ENCODE measurements at regions not wholly inside any gene's neighbourhood (a gene's known extent, or its start where the extent isn't known, plus 50 kb on each side); places are given as distances from the start of the nearest gene placed in this dataset.

DNA sequence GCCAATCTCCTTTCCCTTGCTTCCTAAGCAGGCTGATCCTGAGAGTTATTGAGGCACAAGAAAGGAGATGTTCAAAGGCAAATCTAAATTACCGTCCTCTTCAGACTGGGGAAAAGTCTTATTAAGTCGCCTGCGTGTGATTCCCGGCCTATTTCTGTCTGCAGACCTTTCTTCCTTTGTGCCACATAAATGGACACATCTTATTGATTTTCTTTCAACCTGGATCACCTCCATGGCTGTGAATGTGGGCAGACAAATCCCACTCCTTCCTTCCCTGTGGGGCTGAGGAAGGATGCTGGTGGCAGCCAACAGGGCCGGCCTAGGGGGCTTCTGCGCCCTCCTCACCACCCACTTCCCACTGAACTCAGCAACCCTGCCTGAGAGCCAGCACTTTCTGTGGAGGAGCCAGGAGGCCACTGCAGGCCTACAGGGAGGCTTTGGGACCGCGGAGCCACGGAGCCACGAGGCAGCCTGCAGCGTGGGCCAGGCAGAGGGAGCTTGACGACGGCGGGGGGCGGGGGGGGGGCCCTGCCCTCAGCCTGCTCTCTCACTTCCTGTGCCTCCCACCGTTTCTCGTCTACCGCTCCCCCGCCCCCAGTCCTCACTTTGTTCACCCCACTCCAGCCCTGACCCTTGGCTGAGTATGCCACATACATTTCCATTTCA, 73.6 kb upstream of the LMO1 start:
- ChIA-PET POLR2A (interaction anchor here (0.5 kb wide), 1 partner anchor 222 kb away, joined by 3 read pairs; no protein-coding TSS in a partner anchor), RAD21 (ENCODE audit: unreplicated experiment) (interaction anchor here (0.9 to 1.0 kb wide), 2 partner anchors 10 to 98 kb away, joined by 3 read pairs; no protein-coding TSS in a partner anchor), CTCF (interaction anchor here (0.6 to 1.7 kb wide), 7 partner anchors 9 to 243 kb away, joined by 3 to 14 read pairs (median 4); no protein-coding TSS in a partner anchor), SMC1A (ENCODE audit: uncharacterized antibody, unreplicated experiment) (interaction anchor here (0.8 to 1.0 kb wide), 2 partner anchors 10 to 228 kb away, joined by 3 read pairs; no protein-coding TSS in a partner anchor)
- H2AFZ ChIP-seq (ENCODE audit: control insufficient read depth, low read depth, low read length), result no peak overlapping the region
- H3K9me3 ChIP-seq (replicated peaks; ENCODE audit: control insufficient read depth, insufficient read depth, low read length), result no peaks in the 10 kb centered on the region
- H3K27ac ChIP-seq (ENCODE audit: control insufficient read depth, insufficient read depth), result no peak overlapping the region
- intact Hi-C loops (cut with micrococcal nuclease; ENCODE audit: unreplicated experiment), result no loop called here
- no TSS peak for BruUV-seq (replicated peaks)
- ATAC-seq (no peak), DNase-seq (ENCODE audit: low read depth, low spot score) (no peak), FAIRE-seq (no peak)
- H3K4me1 ChIP-seq (ENCODE audit: control insufficient read depth, insufficient read depth, low read length), result peaks cover 2% of the 10 kb centered on the region
- no peaks in the 10 kb centered on the region for H3K36me3 ChIP-seq (ENCODE audit: control insufficient read depth in 2 of 2, insufficient read depth in 2 of 2, low read length in 1 of 2)
- no peaks in the 10 kb centered on the region for H4K20me1 ChIP-seq (ENCODE audit: control insufficient read depth, insufficient read depth)
- no peak overlapping the region for H3K4me2 ChIP-seq (ENCODE audit: control insufficient read depth, insufficient read depth)
- no peaks in the 10 kb centered on the region for H3K79me2 ChIP-seq (ENCODE audit: control insufficient read depth, insufficient read depth, low read length)
- in situ Hi-C loops (cut with MboI), result loop anchor here (5.0 kb wide), 1 partner anchor 230 kb away; no protein-coding TSS in a partner anchor
- no peaks in the 10 kb centered on the region for H3K27me3 ChIP-seq (replicated peaks in 1 of 2; ENCODE audit: control insufficient read depth in 2 of 2, insufficient read depth in 2 of 2, low read length in 1 of 2)
- WGBS (ENCODE audit: insufficient coverage, insufficient replicate concordance, low lambda C conversion rate, missing lambda C conversion rate), result 59% methylated on average over 15 of the region's 19 CpGs
- H3K9ac ChIP-seq (ENCODE audit: control insufficient read depth, insufficient read depth, low read length), result no peak overlapping the region
- H3K4me3 ChIP-seq, result no peak overlapping the region
- no peak for TF ChIP-seq ASH2L (IDR thresholded peaks at IDR 0.05; ENCODE audit: borderline replicate concordance, low read depth)
- TF ChIP-seq BACH1 (IDR thresholded peaks at IDR 0.05; ENCODE audit: borderline replicate concordance), result no peak
- no peak for TF ChIP-seq USF1 (IDR thresholded peaks at IDR 0.05; ENCODE audit: borderline replicate concordance, extremely low read length, insufficient read depth, low read depth, low read length)
- no peak for TF ChIP-seq CBFB (IDR thresholded peaks at IDR 0.05; ENCODE audit: low read depth)
- TF ChIP-seq NR2F1 (conservative IDR thresholded peaks at IDR 0.05), result no peak
- no peak for TF ChIP-seq ZNF384 (IDR thresholded peaks at IDR 0.05; ENCODE audit: borderline replicate concordance, low read depth, low read length)
- no peak for TF ChIP-seq ZNF592 (IDR thresholded peaks at IDR 0.05)
- TF ChIP-seq, protein P1, sequence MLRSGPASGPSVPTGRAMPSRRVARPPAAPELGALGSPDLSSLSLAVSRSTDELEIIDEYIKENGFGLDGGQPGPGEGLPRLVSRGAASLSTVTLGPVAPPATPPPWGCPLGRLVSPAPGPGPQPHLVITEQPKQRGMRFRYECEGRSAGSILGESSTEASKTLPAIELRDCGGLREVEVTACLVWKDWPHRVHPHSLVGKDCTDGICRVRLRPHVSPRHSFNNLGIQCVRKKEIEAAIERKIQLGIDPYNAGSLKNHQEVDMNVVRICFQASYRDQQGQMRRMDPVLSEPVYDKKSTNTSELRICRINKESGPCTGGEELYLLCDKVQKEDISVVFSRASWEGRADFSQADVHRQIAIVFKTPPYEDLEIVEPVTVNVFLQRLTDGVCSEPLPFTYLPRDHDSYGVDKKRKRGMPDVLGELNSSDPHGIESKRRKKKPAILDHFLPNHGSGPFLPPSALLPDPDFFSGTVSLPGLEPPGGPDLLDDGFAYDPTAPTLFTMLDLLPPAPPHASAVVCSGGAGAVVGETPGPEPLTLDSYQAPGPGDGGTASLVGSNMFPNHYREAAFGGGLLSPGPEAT (IDR thresholded peaks at IDR 0.05; ENCODE audit: low read depth), result no peak
- TF ChIP-seq CUX1 (IDR thresholded peaks at IDR 0.05; ENCODE audit: insufficient replicate concordance, low read depth, low read length), result no peak
- TF ChIP-seq ETV6 (conservative IDR thresholded peaks at IDR 0.05 in 1 of 2, IDR thresholded peaks at IDR 0.05 in 1 of 2; ENCODE audit: borderline replicate concordance in 1 of 2, low read depth in 1 of 2), result no peak
